Hepatocyte (in vitro differentiated cells): ENCODE measurements at regions not wholly inside any gene's neighbourhood (a gene's known extent, or its start where the extent isn't known, plus 50 kb on each side); places are given as distances from the start of the nearest gene placed in this dataset.

ENCODE experiments used
- EZH2 ChIP-seq: fragments of 200-600 bp; sonication (generic); IDR thresholded peaks from 2 replicates; pipeline ENCODE4 v1.6.1; 2016; ENCODE audit warnings: antibody characterized with exemption, mild to moderate bottlenecking, borderline replicate concordance
- EZH2phosphoT487 ChIP-seq: fragments of 200-600 bp; sonication (generic); IDR thresholded peaks from one replicate; pipeline ENCODE4 v1.6.1; 2018; ENCODE audit warnings: antibody characterized with exemption, mild to moderate bottlenecking, low read depth, moderate library complexity; ENCODE audit not compliant: unreplicated experiment, severe bottlenecking
- TF ChIP-seq, protein P1 (sequence below): fragments of 200-600 bp; sonication (generic); IDR thresholded peaks from 2 replicates; pipeline ENCODE4 v1.5.1; 2016; ENCODE audit warnings: antibody characterized with exemption, mild to moderate bottlenecking; ENCODE audit not compliant: poor library complexity

DNA sequence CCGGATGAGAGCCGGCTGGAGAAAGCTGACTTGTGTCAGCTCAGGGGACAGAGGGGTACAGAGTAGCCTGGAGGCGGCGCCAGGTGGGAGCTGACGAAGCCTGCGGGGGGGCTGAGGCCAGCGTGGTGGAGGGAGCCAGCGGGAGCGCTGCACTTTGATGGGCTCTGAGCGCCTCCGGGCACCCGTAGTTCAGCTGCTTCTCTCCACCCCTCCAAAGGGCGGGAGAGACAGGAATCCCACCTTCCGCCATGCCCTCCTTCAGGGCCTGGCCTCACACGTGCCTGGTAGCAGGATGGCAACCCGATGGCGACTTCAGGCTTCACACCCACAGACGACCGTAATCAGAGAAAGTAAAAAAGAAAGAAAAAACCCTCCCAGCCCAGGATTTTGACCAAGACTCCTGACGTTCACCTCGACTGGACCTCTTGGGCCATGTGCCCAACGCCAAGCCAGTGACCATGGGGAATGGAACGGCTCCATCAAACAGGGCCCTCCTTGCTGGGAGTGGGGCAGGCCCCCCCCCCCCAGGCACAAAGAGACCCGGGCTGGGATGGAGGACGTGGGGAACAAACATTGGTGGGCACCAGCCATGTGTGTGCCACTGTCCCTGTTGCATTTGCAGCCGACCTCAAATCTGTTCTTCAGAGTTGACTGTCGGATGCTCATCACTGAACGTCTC, 60.7 kb upstream of the ASAP2 start:
- TF ChIP-seq, protein P1, sequence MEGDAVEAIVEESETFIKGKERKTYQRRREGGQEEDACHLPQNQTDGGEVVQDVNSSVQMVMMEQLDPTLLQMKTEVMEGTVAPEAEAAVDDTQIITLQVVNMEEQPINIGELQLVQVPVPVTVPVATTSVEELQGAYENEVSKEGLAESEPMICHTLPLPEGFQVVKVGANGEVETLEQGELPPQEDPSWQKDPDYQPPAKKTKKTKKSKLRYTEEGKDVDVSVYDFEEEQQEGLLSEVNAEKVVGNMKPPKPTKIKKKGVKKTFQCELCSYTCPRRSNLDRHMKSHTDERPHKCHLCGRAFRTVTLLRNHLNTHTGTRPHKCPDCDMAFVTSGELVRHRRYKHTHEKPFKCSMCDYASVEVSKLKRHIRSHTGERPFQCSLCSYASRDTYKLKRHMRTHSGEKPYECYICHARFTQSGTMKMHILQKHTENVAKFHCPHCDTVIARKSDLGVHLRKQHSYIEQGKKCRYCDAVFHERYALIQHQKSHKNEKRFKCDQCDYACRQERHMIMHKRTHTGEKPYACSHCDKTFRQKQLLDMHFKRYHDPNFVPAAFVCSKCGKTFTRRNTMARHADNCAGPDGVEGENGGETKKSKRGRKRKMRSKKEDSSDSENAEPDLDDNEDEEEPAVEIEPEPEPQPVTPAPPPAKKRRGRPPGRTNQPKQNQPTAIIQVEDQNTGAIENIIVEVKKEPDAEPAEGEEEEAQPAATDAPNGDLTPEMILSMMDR: no peak
- TF ChIP-seq EZH2: no peak
- no peak for TF ChIP-seq EZH2phosphoT487
